Bronchial epithelial cell (primary cell): ENCODE measurements at regions not wholly inside any gene's neighbourhood (a gene's known extent, or its start where the extent isn't known, plus 50 kb on each side); places are given as distances from the start of the nearest gene placed in this dataset.

Source experiments
- DNase-seq: peaks from one replicate; pipeline ENCODE4 v3.0.0-alpha.2; 2010; ENCODE audit warnings: low read depth
- FAIRE-seq: peaks from 2 replicates; lab custom pipeline; 2011; peaks lifted over from hg19 to GRCh38; lab: Jason Lieb, UNC
- H3K27me3 ChIP-seq: 2 replicates; pipeline ENCODE4 v1.5.1; 2011; ENCODE audit warnings: low read length; ENCODE audit not compliant: control insufficient read depth, insufficient read depth
- H3K36me3 ChIP-seq: 2 replicates; pipeline ENCODE4 v1.5.1; 2011; ENCODE audit warnings: low read length; ENCODE audit not compliant: control insufficient read depth, insufficient read depth
- H3K4me3 ChIP-seq: 2 replicates; pipeline ENCODE4 v1.5.1; 2011; ENCODE audit warnings: mild to moderate bottlenecking, low read depth, low read length, control low read depth
- TF ChIP-seq, protein P1 (sequence below): IDR thresholded peaks from 2 replicates; pipeline ENCODE4 v1.5.1; 2011; ENCODE audit warnings: mild to moderate bottlenecking, moderate library complexity, low read length, control low read depth, inconsistent platforms; ENCODE audit not compliant: insufficient read depth, severe bottlenecking

DNA sequence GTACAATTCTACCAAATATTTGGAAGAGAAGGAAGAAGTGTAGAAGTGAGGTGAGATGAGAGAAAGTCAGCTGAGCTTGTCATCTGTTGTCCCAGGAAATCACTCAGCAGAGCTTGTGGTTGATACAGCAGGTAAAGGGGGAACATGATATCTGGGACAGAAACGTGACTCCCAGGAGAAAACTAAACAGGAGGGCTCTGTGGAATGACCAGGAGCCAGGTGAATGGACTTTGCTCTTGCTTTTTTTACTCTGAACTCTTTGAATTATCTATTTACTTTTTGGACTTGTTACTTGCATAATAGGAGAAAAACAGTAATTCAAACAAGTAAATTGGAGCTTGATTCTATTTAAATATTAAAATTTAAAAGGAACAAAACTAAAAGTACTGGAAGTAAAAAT, 555.6 kb upstream of the FRG1 start:
- FAIRE-seq: no peak
- no peaks in the 10 kb centered on the region for H3K27me3 ChIP-seq
- TF ChIP-seq, protein P1, sequence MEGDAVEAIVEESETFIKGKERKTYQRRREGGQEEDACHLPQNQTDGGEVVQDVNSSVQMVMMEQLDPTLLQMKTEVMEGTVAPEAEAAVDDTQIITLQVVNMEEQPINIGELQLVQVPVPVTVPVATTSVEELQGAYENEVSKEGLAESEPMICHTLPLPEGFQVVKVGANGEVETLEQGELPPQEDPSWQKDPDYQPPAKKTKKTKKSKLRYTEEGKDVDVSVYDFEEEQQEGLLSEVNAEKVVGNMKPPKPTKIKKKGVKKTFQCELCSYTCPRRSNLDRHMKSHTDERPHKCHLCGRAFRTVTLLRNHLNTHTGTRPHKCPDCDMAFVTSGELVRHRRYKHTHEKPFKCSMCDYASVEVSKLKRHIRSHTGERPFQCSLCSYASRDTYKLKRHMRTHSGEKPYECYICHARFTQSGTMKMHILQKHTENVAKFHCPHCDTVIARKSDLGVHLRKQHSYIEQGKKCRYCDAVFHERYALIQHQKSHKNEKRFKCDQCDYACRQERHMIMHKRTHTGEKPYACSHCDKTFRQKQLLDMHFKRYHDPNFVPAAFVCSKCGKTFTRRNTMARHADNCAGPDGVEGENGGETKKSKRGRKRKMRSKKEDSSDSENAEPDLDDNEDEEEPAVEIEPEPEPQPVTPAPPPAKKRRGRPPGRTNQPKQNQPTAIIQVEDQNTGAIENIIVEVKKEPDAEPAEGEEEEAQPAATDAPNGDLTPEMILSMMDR: no peak
- H3K36me3 ChIP-seq: no peaks in the 10 kb centered on the region
- DNase-seq: no peak
- H3K4me3 ChIP-seq: no peak overlapping the region

DNA sequence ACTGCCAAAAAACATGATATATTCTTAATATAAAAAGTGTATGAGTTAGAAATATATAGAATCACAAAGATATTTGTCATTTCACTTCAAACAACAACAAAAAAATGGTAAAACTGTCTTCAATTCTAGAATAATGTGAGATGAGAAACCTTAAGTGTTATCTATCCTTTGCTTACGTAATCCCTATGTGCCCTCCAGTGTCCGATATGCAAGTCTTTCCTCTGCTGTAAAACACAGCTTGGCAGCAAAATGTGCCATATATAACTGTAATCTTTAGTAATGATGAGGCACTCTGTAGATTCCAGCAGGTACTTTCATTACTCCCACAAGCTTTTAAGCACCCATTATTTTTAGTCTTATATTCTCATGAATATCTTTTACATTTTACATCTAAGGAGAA, 555.1 kb upstream of the FRG1 start:
- no peak for FAIRE-seq
- DNase-seq: no peak
- TF ChIP-seq, protein P1: no peak
- Histone ChIP-seq H3K4me3 (no peak overlapping the region), H3K36me3 (no peaks in the 10 kb centered on the region), H3K27me3 (no peaks in the 10 kb centered on the region)

DNA sequence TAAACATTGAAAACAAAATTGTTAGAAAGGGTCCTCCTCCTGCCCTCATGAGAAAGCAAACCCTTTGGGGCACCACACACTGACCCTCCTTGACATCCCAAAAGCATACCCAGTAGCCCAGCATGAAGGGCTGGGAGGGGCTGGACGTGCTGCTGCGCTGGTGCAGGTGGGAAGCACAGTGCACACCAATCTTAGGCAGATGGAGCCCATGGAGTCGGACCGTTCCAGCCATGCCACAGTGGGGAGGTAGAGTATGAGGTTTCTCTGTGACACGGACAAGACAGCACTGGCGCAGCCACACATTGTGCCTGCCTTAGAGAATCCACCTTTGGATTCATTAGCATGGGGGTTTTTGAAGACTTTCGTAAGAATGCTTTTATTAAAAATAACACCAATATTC, 544.2 kb upstream of the FRG1 start:
- TF ChIP-seq, protein P1: no peak
- FAIRE-seq (no peak), DNase-seq (no peak)
- Histone ChIP-seq H3K27me3 (no peaks in the 10 kb centered on the region), H3K36me3 (no peaks in the 10 kb centered on the region), H3K4me3 (no peak overlapping the region)

DNA sequence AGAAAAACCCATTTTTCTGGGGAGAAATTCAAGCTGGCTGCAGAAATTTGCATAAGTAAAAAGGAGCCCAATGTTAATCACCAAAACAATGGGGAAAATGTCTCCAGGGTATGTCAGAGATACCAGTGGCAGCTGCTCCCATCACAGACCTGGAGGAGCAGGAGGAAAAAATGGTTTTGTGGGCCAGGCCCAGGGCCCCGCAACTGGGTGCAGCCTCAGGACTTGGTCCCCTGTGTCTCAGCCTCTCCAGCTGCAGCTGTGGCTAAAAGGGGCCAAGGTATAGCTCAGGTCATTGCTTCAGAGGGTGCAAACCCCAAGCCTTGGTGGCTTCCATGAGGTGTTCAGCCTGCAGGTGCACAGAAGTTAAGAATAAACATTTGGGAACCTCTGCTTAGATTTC, 536.4 kb upstream of the FRG1 start:
- DNase-seq: no peak
- no peak for FAIRE-seq
- TF ChIP-seq, protein P1: no peak
- no peaks in the 10 kb centered on the region for H3K36me3 ChIP-seq
- no peak overlapping the region for H3K4me3 ChIP-seq
- H3K27me3 ChIP-seq: no peaks in the 10 kb centered on the region

DNA sequence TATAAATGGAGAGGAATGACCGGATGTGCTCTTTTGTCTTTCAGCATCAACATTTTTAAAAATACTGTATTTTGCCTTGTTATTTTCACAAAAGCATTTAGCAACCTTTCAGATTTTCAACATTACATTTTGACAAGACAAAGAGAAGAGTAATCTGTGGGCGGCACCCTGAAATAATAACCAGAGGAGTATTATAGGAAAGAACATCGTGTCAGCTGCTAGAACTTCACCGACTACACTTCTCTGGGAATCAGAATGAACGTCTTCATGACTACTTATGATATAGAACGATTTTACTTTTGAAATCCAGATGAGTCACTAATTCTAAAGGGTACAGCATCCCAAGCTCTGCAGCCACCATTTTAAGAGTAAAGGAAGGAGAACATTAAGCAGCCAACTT, 531.5 kb upstream of the FRG1 start:
- TF ChIP-seq, protein P1: no peak
- Histone ChIP-seq H3K36me3 (no peaks in the 10 kb centered on the region), H3K27me3 (no peaks in the 10 kb centered on the region), H3K4me3 (no peak overlapping the region)
- FAIRE-seq (no peak), DNase-seq (no peak)

DNA sequence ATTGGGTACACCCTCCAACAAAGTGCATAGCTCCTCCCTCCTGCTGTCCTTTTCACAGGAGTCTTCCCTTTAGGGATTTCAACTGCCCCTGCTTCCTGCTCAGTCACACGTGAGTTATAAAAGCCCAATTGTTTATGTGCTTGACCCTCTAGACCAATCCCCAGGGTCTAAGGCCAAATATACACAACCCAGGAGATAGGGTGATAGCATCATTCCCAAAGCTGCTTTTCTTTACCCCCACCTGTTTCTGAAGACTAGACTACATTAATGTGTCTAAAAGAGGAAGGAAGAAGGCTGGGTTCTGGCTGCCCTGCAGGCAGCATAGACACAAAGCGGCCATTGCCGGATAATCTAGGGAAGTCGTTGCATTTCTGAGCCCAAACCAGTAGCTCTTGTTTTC, 526.7 kb upstream of the FRG1 start:
- no peak for FAIRE-seq
- TF ChIP-seq, protein P1: no peak
- Histone ChIP-seq H3K27me3 (no peaks in the 10 kb centered on the region), H3K36me3 (no peaks in the 10 kb centered on the region), H3K4me3 (no peak overlapping the region)
- no peak for DNase-seq
